ENCODE measurements at regions not wholly inside any gene's neighbourhood (a gene's known extent, or its start where the extent isn't known, plus 50 kb on each side); places are given as distances from the start of the nearest gene placed in this dataset.

GRCh38 chr9:73264631-73265030 lies 113.0 kb downstream of the ANXA1 start:
- DNase-seq (no peak), ATAC-seq (ENCODE audit: poor library complexity) (no peak)
- no peaks in the 10 kb centered on the region for H3K27me3 ChIP-seq (ENCODE audit: control insufficient read depth in 1 of 2, insufficient read depth in 2 of 2, low read length in 2 of 2)
- ChIA-PET POLR2A (no interaction called here), CTCF (no interaction called here)
- intact Hi-C loops (cut with DNase I, micrococcal nuclease) = no loop called here
- Mint-ChIP-seq H3K4me3 (no peak overlapping the region), H3K27ac (no peak overlapping the region), H3K9me3 (no peaks in the 10 kb centered on the region), H3K27me3 (no peaks in the 10 kb centered on the region), H3K36me3 (ENCODE audit: low read depth) (no peaks in the 10 kb centered on the region), H3K4me1 (ENCODE audit: low read depth) (no peaks in the 10 kb centered on the region)
- H3K4me3 ChIP-seq (ENCODE audit: low read length) = no peak overlapping the region
- H3K27ac ChIP-seq (ENCODE audit: low read depth in 1 of 2, low read length in 2 of 2) = no peak overlapping the region
- H3K4me1 ChIP-seq (ENCODE audit: insufficient read depth, low read length) = no peaks in the 10 kb centered on the region
- no peak for TF ChIP-seq CTCF (IDR thresholded peaks at IDR 0.05)
- peaks cover 0 to 6% of the 10 kb centered on the region in 2 experiments for H3K9me3 ChIP-seq (ENCODE audit: control insufficient read depth in 1 of 2, insufficient read depth in 1 of 2, low read length in 2 of 2)
- H3K36me3 ChIP-seq (ENCODE audit: insufficient read depth, low read length) = no peaks in the 10 kb centered on the region

GRCh38 chr9:73265876-73266275 lies 114.2 kb downstream of the ANXA1 start:
- POLR2A ChIA-PET = no interaction called here

DNA sequence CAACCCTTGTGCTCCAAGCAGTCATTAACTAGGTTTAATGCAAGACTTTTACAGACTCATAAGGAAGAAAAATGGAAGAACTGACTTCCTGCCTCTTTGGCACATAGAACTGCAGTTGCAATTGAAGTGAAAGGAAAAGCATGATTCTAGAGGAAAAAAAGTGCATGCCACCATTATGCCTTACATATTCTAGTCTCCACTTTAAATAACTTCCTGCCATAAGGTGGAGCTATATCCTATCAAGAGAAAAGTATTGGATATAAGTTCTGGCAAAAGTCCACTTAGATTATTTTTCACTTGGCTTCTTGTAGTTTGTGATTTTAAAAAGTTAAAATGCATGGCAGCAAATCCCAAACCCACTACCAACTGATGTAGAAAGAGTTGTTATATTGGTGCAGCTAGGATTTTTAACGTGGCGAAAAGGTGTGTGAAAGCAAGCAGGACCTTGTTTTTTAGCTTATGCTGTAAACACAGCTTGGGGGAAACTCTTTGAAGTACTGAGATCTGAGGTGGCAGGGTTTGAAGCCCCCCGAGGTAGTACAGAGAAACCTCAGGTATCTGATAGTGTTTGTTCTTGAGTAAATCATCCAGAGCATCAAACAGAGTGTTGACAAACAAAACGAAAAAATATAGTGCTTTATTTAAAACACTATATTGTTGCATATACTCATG lies 117.9 kb downstream of the ANXA1 start:
- intact Hi-C loops (cut with DNase I, micrococcal nuclease) = no loop called here

More at GRCh38 chr9:73265876-73266275, 114.2 kb downstream of the ANXA1 start:
- no peak for DNase-seq
- Histone ChIP-seq H3K9me3 (ENCODE audit: control insufficient read depth in 1 of 2, insufficient read depth in 1 of 2, low read length in 2 of 2) (peaks cover 0 to 6% of the 10 kb centered on the region in 2 experiments), H3K4me1 (ENCODE audit: insufficient read depth, low read length) (no peaks in the 10 kb centered on the region), H3K4me3 (ENCODE audit: low read length) (no peak overlapping the region), H3K27ac (ENCODE audit: low read depth in 1 of 2, low read length in 2 of 2) (no peak overlapping the region), H3K27me3 (ENCODE audit: control insufficient read depth in 1 of 2, insufficient read depth in 2 of 2, low read length in 2 of 2) (no peaks in the 10 kb centered on the region), H3K36me3 (ENCODE audit: insufficient read depth, low read length) (no peaks in the 10 kb centered on the region)
- no peaks in the 10 kb centered on the region for H3K36me3 Mint-ChIP-seq (ENCODE audit: low read depth)
- TF ChIP-seq CTCF (IDR thresholded peaks at IDR 0.05) = no peak
- no peak for ATAC-seq (ENCODE audit: poor library complexity)
- H3K4me3 Mint-ChIP-seq = no peak overlapping the region
- intact Hi-C loops (cut with DNase I, micrococcal nuclease) = no loop called here
- H3K4me1 Mint-ChIP-seq (ENCODE audit: low read depth) = no peaks in the 10 kb centered on the region
- H3K9me3 Mint-ChIP-seq = no peaks in the 10 kb centered on the region
- no peak overlapping the region for H3K27ac Mint-ChIP-seq
- no peaks in the 10 kb centered on the region for H3K27me3 Mint-ChIP-seq
- CTCF ChIA-PET = no interaction called here

More for the DNA sequence above, 117.9 kb downstream of the ANXA1 start:
- no peaks in the 10 kb centered on the region for H3K27me3 Mint-ChIP-seq
- ATAC-seq (ENCODE audit: poor library complexity) = no peak
- no peak for DNase-seq
- no peak for TF ChIP-seq CTCF (IDR thresholded peaks at IDR 0.05)
- no peaks in the 10 kb centered on the region for H3K36me3 Mint-ChIP-seq (ENCODE audit: low read depth)
- H3K36me3 ChIP-seq (ENCODE audit: insufficient read depth, low read length) = no peaks in the 10 kb centered on the region
- H3K27me3 ChIP-seq (ENCODE audit: control insufficient read depth in 1 of 2, insufficient read depth in 2 of 2, low read length in 2 of 2) = no peaks in the 10 kb centered on the region
- H3K4me1 ChIP-seq (ENCODE audit: insufficient read depth, low read length) = no peaks in the 10 kb centered on the region
- H3K4me3 Mint-ChIP-seq = no peak overlapping the region
- no peak overlapping the region for H3K4me3 ChIP-seq (ENCODE audit: low read length)
- H3K9me3 Mint-ChIP-seq = no peaks in the 10 kb centered on the region
- no peak overlapping the region for H3K27ac ChIP-seq (ENCODE audit: low read depth in 1 of 2, low read length in 2 of 2)
- H3K9me3 ChIP-seq (ENCODE audit: control insufficient read depth in 1 of 2, insufficient read depth in 1 of 2, low read length in 2 of 2) = peaks cover 0 to 6% of the 10 kb centered on the region in 2 experiments
- no peaks in the 10 kb centered on the region for H3K4me1 Mint-ChIP-seq (ENCODE audit: low read depth)
- CTCF ChIA-PET = no interaction called here
- H3K27ac Mint-ChIP-seq = no peak overlapping the region
- POLR2A ChIA-PET = no interaction called here

Data from CD4-positive, alpha-beta T cell (primary cell).